ENCODE measurements at regions not wholly inside any gene's neighbourhood (a gene's known extent, or its start where the extent isn't known, plus 50 kb on each side); places are given as distances from the start of the nearest gene placed in this dataset.
A peak's percentile ranks its signal among the peaks of the same experiment; 100 is the strongest.

GRCh38 chr9:529731-530130 is 311.8 kb upstream of the DMRT1 start:
- Histone ChIP-seq H3K4me3 (no peak overlapping the region), H3K9me3 (ENCODE audit: low read depth) (no peaks in the 10 kb centered on the region), H4K20me1 (ENCODE audit: low read depth) (peaks cover 5% of the 10 kb centered on the region), H2AFZ (replicated peaks) (no peak overlapping the region), H3F3A (ENCODE audit: low read depth) (no peaks in the 10 kb centered on the region), H3K36me3 (no peaks in the 10 kb centered on the region), H3K79me2 (ENCODE audit: low read depth) (peaks cover 16% of the 10 kb centered on the region), H3K4me2 (no peak overlapping the region), H3K9ac (no peak overlapping the region), H3K4me1 (peaks cover 6% of the 10 kb centered on the region), H3K27me3 (no peaks in the 10 kb centered on the region), H3K27ac (no peak overlapping the region)
- no peak for DNase-seq (ENCODE audit: low spot score)
- TF ChIP-seq CTCF (IDR thresholded peaks at IDR 0.05) (no peak), EZH2phosphoT487 (IDR thresholded peaks at IDR 0.05) (no peak), EZH2 (IDR thresholded peaks at IDR 0.05) (no peak)
- Mint-ChIP-seq H3K27me3 (ENCODE audit: insufficient read depth, low read depth) (no peaks in the 10 kb centered on the region), H3K9me3 (no peaks in the 10 kb centered on the region), H3K36me3 (no peaks in the 10 kb centered on the region), H3K4me3 (no peak overlapping the region), H3K27ac (no peak overlapping the region), H3K4me1 (peaks cover 17% of the 10 kb centered on the region)

- no peaks in the 10 kb centered on the region for H3F3A ChIP-seq (ENCODE audit: low read depth)
- peaks cover 6% of the 10 kb centered on the region for H3K4me1 ChIP-seq
- no peak overlapping the region for H3K4me2 ChIP-seq
- peaks cover 5% of the 10 kb centered on the region for H4K20me1 ChIP-seq (ENCODE audit: low read depth)
- H3K27me3 Mint-ChIP-seq (ENCODE audit: insufficient read depth, low read depth): no peaks in the 10 kb centered on the region
- peaks cover 16% of the 10 kb centered on the region for H3K79me2 ChIP-seq (ENCODE audit: low read depth)
- H3K36me3 ChIP-seq: no peaks in the 10 kb centered on the region
- TF ChIP-seq EZH2phosphoT487 (IDR thresholded peaks at IDR 0.05): no peak
- no peak for TF ChIP-seq CTCF (IDR thresholded peaks at IDR 0.05)
- TF ChIP-seq EZH2 (IDR thresholded peaks at IDR 0.05): no peak
- no peaks in the 10 kb centered on the region for H3K36me3 Mint-ChIP-seq
- no peak overlapping the region for H2AFZ ChIP-seq (replicated peaks)
- no peaks in the 10 kb centered on the region for H3K9me3 ChIP-seq (ENCODE audit: low read depth)
- H3K27ac ChIP-seq: no peak overlapping the region
- DNase-seq (ENCODE audit: low spot score): no peak
- H3K4me3 Mint-ChIP-seq: no peak overlapping the region
- no peak overlapping the region for H3K4me3 ChIP-seq
- H3K27ac Mint-ChIP-seq: no peak overlapping the region
- no peak overlapping the region for H3K9ac ChIP-seq
- no peaks in the 10 kb centered on the region for H3K27me3 ChIP-seq
- peaks cover 24% of the 10 kb centered on the region for H3K4me1 Mint-ChIP-seq
- H3K9me3 Mint-ChIP-seq: no peaks in the 10 kb centered on the region
These were observed 310.8 kb upstream of the DMRT1 start for GRCh38 chr9:530681-531080.

GRCh38 chr9:532707-533106 is 308.8 kb upstream of the DMRT1 start:
- H3K9me3 Mint-ChIP-seq: no peaks in the 10 kb centered on the region
- Histone ChIP-seq H3F3A (ENCODE audit: low read depth) (no peaks in the 10 kb centered on the region), H2AFZ (replicated peaks) (no peak overlapping the region), H3K27ac (no peak overlapping the region), H3K27me3 (no peaks in the 10 kb centered on the region), H3K9ac (no peak overlapping the region), H3K9me3 (ENCODE audit: low read depth) (no peaks in the 10 kb centered on the region), H3K4me3 (no peak overlapping the region), H4K20me1 (ENCODE audit: low read depth) (peaks cover 5% of the 10 kb centered on the region), H3K79me2 (ENCODE audit: low read depth) (peaks cover 16% of the 10 kb centered on the region), H3K4me2 (no peak overlapping the region), H3K36me3 (no peaks in the 10 kb centered on the region), H3K4me1 (peaks cover 9% of the 10 kb centered on the region)
- peaks cover 29% of the 10 kb centered on the region for H3K4me1 Mint-ChIP-seq
- no peak for TF ChIP-seq EZH2phosphoT487 (IDR thresholded peaks at IDR 0.05)
- TF ChIP-seq EZH2 (IDR thresholded peaks at IDR 0.05): no peak
- peak overlapping the region; percentile 51 for H3K27ac Mint-ChIP-seq
- no peak overlapping the region for H3K4me3 Mint-ChIP-seq
- no peaks in the 10 kb centered on the region for H3K27me3 Mint-ChIP-seq (ENCODE audit: insufficient read depth, low read depth)
- H3K36me3 Mint-ChIP-seq: no peaks in the 10 kb centered on the region
- DNase-seq (ENCODE audit: low spot score): no peak

GRCh38 chr9:534886-535285 is 306.6 kb upstream of the DMRT1 start:
- H3K4me1 Mint-ChIP-seq: peaks cover 29% of the 10 kb centered on the region
- no peak overlapping the region for H3K9ac ChIP-seq
- H4K20me1 ChIP-seq (ENCODE audit: low read depth): peaks cover 5% of the 10 kb centered on the region
- H2AFZ ChIP-seq (replicated peaks): no peak overlapping the region
- peaks cover 1% of the 10 kb centered on the region for H3K27me3 Mint-ChIP-seq (ENCODE audit: insufficient read depth, low read depth)
- H3K4me3 ChIP-seq: no peak overlapping the region
- DNase-seq (ENCODE audit: low spot score): no peak
- H3K27ac ChIP-seq: no peak overlapping the region
- peaks cover 14% of the 10 kb centered on the region for H3K4me1 ChIP-seq
- H3K27ac Mint-ChIP-seq: no peak overlapping the region
- TF ChIP-seq EZH2phosphoT487 (IDR thresholded peaks at IDR 0.05) (no peak), CTCF (IDR thresholded peaks at IDR 0.05) (no peak)
- H3K27me3 ChIP-seq: no peaks in the 10 kb centered on the region
- H3K36me3 Mint-ChIP-seq: peaks cover 10% of the 10 kb centered on the region
- H3K36me3 ChIP-seq: peaks cover under 1% of the 10 kb centered on the region
- peaks cover 16% of the 10 kb centered on the region for H3K79me2 ChIP-seq (ENCODE audit: low read depth)
- no peak overlapping the region for H3K4me3 Mint-ChIP-seq
- peaks cover 7% of the 10 kb centered on the region for H3K9me3 Mint-ChIP-seq
- H3F3A ChIP-seq (ENCODE audit: low read depth): no peaks in the 10 kb centered on the region
- H3K9me3 ChIP-seq (ENCODE audit: low read depth): no peaks in the 10 kb centered on the region
- no peak overlapping the region for H3K4me2 ChIP-seq
